ENCODE measurements at regions not wholly inside any gene's neighbourhood (a gene's known extent, or its start where the extent isn't known, plus 50 kb on each side); places are given as distances from the start of the nearest gene placed in this dataset.

- Histone ChIP-seq H3K36me3 (ENCODE audit: control insufficient read depth in 1 of 2, insufficient read depth in 2 of 2, low read length in 2 of 2) (no peaks in the 10 kb centered on the region), H3K4me1 (ENCODE audit: control insufficient read depth in 1 of 2, insufficient read depth in 2 of 2, low read length in 2 of 2) (no peaks in the 10 kb centered on the region), H3K27me3 (ENCODE audit: low read depth, low read length) (no peaks in the 10 kb centered on the region), H3K9me3 (ENCODE audit: control insufficient read depth in 1 of 2, low read length in 2 of 2) (no peaks in the 10 kb centered on the region), H3K27ac (ENCODE audit: low read length) (no peak overlapping the region), H3K4me3 (ENCODE audit: low read depth in 1 of 2, low read length in 2 of 2) (no peak overlapping the region)
These were observed 217.0 kb upstream of the TLE3 start for GRCh38 chr15:70314688-70315087.

GRCh38 chr15:70314018-70314354 lies 216.3 kb upstream of the TLE3 start:
- Histone ChIP-seq H3K4me1 (ENCODE audit: control insufficient read depth in 1 of 2, insufficient read depth in 2 of 2, low read length in 2 of 2) (no peaks in the 10 kb centered on the region), H3K4me3 (ENCODE audit: low read depth in 1 of 2, low read length in 2 of 2) (no peak overlapping the region), H3K27me3 (ENCODE audit: low read depth, low read length) (no peaks in the 10 kb centered on the region), H3K9me3 (ENCODE audit: control insufficient read depth in 1 of 2, low read length in 2 of 2) (no peaks in the 10 kb centered on the region), H3K36me3 (ENCODE audit: control insufficient read depth in 1 of 2, insufficient read depth in 2 of 2, low read length in 2 of 2) (no peaks in the 10 kb centered on the region), H3K27ac (ENCODE audit: low read length) (no peak overlapping the region)

DNA sequence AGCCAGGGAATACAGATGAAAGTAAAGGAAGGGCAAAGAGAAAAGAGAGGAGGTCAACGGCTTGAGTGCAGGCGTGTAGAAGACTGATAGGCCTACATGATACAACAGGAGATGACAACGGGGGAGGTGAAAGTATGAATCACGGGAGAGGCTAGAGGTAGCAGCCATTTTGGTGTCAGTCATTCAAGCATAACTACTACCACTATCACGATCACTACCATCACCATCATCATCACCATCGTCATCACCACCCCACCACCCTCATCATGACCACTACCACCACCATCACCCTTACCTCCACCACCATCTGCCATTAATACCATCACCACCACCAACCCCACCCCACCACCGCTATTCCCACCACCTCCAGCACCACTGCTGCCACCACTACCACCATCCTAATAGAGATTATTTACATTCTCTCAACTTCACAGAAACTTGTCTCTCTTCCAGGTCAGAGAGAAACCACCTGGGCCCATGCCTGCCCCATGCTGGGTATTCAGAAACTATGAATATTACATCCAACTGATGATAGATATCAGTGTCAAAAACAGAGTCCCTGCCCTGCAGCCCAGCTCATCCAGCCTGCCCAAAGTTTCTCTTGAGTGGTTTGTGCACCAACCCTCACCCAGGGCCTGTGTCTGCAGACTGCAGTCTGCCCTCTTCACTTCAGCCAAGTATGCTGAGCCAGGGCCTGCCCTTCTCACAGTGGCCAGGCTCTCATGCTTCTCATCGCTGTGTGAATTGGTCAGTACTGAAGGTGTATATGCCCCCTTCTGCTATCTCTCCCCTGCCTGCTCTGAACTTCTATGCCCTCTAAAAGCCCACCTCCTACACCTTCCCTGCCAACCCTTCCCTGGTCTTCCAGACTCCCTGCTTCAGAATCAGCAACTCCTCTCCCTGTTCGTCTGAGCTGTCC lies 215.6 kb upstream of the TLE3 start:
- no peaks in the 10 kb centered on the region for H3K27me3 ChIP-seq (ENCODE audit: low read depth, low read length)
- H3K27ac ChIP-seq (ENCODE audit: low read length), result no peak overlapping the region

DNA sequence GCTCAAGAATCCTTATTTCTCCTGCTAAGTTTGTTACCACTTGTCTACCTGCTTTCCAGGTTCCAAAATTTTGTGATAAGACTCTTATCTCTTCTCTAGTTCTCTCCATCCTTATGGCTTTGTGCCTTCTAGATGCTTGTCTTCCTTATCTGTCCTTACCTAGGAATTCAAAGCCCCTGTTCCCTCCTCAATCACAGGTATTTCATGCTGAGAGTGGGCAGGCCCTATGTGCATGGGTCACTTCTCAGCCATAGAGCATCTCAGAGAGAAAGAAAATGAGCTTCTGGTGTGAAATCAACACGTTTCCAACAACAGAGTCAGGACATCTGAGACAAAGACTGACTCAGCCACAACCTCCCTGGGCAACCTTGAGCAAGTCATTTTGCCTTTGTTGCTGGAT lies 214.1 kb upstream of the TLE3 start:
- no peaks in the 10 kb centered on the region for H3K9me3 ChIP-seq (ENCODE audit: control insufficient read depth in 1 of 2, low read length in 2 of 2)
- no peaks in the 10 kb centered on the region for H3K27me3 ChIP-seq (ENCODE audit: low read depth, low read length)
- no peak overlapping the region for H3K27ac ChIP-seq (ENCODE audit: low read length)
- no peaks in the 10 kb centered on the region for H3K36me3 ChIP-seq (ENCODE audit: control insufficient read depth in 1 of 2, insufficient read depth in 2 of 2, low read length in 2 of 2)
- H3K4me1 ChIP-seq (ENCODE audit: control insufficient read depth in 1 of 2, insufficient read depth in 2 of 2, low read length in 2 of 2), result no peaks in the 10 kb centered on the region
- no peak overlapping the region for H3K4me3 ChIP-seq (ENCODE audit: low read depth in 1 of 2, low read length in 2 of 2)

More for the DNA sequence above, 215.6 kb upstream of the TLE3 start:
- Histone ChIP-seq H3K4me3 (ENCODE audit: low read depth in 1 of 2, low read length in 2 of 2) (no peak overlapping the region), H3K4me1 (ENCODE audit: control insufficient read depth in 1 of 2, insufficient read depth in 2 of 2, low read length in 2 of 2) (no peaks in the 10 kb centered on the region), H3K36me3 (ENCODE audit: control insufficient read depth in 1 of 2, insufficient read depth in 2 of 2, low read length in 2 of 2) (no peaks in the 10 kb centered on the region), H3K9me3 (ENCODE audit: control insufficient read depth in 1 of 2, low read length in 2 of 2) (no peaks in the 10 kb centered on the region)

- Histone ChIP-seq H3K4me3 (ENCODE audit: low read depth in 1 of 2, low read length in 2 of 2) (no peak overlapping the region), H3K36me3 (ENCODE audit: control insufficient read depth in 1 of 2, insufficient read depth in 2 of 2, low read length in 2 of 2) (no peaks in the 10 kb centered on the region)
These were observed 212.0 kb upstream of the TLE3 start for GRCh38 chr15:70309716-70310115.

DNA sequence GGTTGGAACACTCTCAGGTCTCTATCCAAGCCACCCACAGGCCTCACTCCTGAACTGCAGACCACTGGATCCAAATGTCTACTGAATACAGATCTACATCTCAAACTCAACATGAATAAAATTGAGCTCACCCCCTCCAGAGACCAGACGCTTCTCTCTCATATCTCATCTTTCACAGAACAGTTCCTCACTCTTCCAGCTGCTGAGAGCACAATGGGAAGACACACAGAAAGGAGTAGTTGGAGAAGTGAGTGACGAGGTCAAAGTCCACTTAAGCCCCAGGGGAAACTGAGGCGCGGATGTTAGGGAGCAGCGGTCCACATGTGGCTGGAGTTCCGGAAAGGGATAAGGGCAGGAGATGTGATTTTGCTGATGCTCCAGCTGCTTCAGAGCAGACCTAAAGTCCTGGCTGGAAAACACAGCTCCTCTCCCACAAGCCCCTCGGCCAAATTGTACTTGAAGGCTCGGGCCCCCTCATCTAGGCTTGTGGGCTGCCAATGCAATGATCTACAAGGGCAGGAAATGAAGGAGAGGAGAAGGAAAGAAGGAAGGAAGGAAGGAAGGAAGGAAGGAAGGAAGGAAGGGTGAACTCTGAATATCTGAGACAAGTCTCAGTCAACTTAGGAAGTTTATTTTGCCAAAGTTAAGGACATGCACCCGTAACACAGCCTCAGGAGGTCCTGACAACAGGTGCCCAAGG lies 211.2 kb upstream of the TLE3 start:
- Histone ChIP-seq H3K27me3 (ENCODE audit: low read depth, low read length) (no peaks in the 10 kb centered on the region), H3K36me3 (ENCODE audit: control insufficient read depth in 1 of 2, insufficient read depth in 2 of 2, low read length in 2 of 2) (no peaks in the 10 kb centered on the region), H3K9me3 (ENCODE audit: control insufficient read depth in 1 of 2, low read length in 2 of 2) (peaks cover 0 to 3% of the 10 kb centered on the region in 2 donors), H3K4me3 (ENCODE audit: low read depth in 1 of 2, low read length in 2 of 2) (no peak overlapping the region), H3K4me1 (ENCODE audit: control insufficient read depth in 1 of 2, insufficient read depth in 2 of 2, low read length in 2 of 2) (no peaks in the 10 kb centered on the region), H3K27ac (ENCODE audit: low read length) (no peak overlapping the region)

More at GRCh38 chr15:70309716-70310115, 212.0 kb upstream of the TLE3 start:
- Histone ChIP-seq H3K27ac (ENCODE audit: low read length) (no peak overlapping the region), H3K4me1 (ENCODE audit: control insufficient read depth in 1 of 2, insufficient read depth in 2 of 2, low read length in 2 of 2) (no peaks in the 10 kb centered on the region), H3K27me3 (ENCODE audit: low read depth, low read length) (no peaks in the 10 kb centered on the region), H3K9me3 (ENCODE audit: control insufficient read depth in 1 of 2, low read length in 2 of 2) (peaks cover 0 to 3% of the 10 kb centered on the region in 2 donors)

GRCh38 chr15:70308011-70308734 lies 210.5 kb upstream of the TLE3 start:
- no peaks in the 10 kb centered on the region for H3K27me3 ChIP-seq (ENCODE audit: low read depth, low read length)
- H3K27ac ChIP-seq (ENCODE audit: low read length), result no peak overlapping the region
- H3K4me1 ChIP-seq (ENCODE audit: control insufficient read depth in 1 of 2, insufficient read depth in 2 of 2, low read length in 2 of 2), result no peaks in the 10 kb centered on the region
- H3K4me3 ChIP-seq (ENCODE audit: low read depth in 1 of 2, low read length in 2 of 2), result no peak overlapping the region
- peaks cover 0 to 3% of the 10 kb centered on the region in 2 donors for H3K9me3 ChIP-seq (ENCODE audit: control insufficient read depth in 1 of 2, low read length in 2 of 2)
- no peaks in the 10 kb centered on the region for H3K36me3 ChIP-seq (ENCODE audit: control insufficient read depth in 1 of 2, insufficient read depth in 2 of 2, low read length in 2 of 2)

DNA sequence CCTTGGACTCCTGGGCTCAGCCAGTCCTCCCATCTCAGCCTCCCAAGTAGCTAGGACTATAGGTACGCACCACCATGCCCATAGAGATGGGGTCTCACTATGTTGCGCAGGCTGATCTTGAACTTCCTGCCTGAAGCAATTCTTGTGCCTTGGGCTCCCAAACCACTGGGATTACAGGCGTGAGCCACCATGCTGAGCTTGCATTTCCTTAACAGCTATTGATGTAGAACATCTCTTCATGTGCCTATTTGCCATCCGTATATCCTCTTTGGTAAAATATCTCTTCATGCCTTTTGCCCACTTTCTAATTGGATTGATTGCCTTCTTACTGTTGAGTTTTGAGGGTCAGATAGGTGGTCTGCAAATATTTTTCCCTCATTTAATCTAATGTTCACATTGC lies 208.9 kb upstream of the TLE3 start:
- H3K27ac ChIP-seq (ENCODE audit: low read length), result no peak overlapping the region
- no peak overlapping the region for H3K4me3 ChIP-seq (ENCODE audit: low read depth in 1 of 2, low read length in 2 of 2)
- H3K9me3 ChIP-seq (ENCODE audit: control insufficient read depth in 1 of 2, low read length in 2 of 2), result peaks cover 0 to 6% of the 10 kb centered on the region in 2 donors
- H3K4me1 ChIP-seq (ENCODE audit: control insufficient read depth in 1 of 2, insufficient read depth in 2 of 2, low read length in 2 of 2), result no peaks in the 10 kb centered on the region
- H3K27me3 ChIP-seq (ENCODE audit: low read depth, low read length), result no peaks in the 10 kb centered on the region
- H3K36me3 ChIP-seq (ENCODE audit: control insufficient read depth in 1 of 2, insufficient read depth in 2 of 2, low read length in 2 of 2), result no peaks in the 10 kb centered on the region

- Histone ChIP-seq H3K27ac (ENCODE audit: low read length) (no peak overlapping the region), H3K27me3 (ENCODE audit: low read depth, low read length) (no peaks in the 10 kb centered on the region), H3K9me3 (ENCODE audit: control insufficient read depth in 1 of 2, low read length in 2 of 2) (peaks cover 0 to 6% of the 10 kb centered on the region in 2 donors), H3K36me3 (ENCODE audit: control insufficient read depth in 1 of 2, insufficient read depth in 2 of 2, low read length in 2 of 2) (no peaks in the 10 kb centered on the region), H3K4me3 (ENCODE audit: low read depth in 1 of 2, low read length in 2 of 2) (no peak overlapping the region), H3K4me1 (ENCODE audit: control insufficient read depth in 1 of 2, insufficient read depth in 2 of 2, low read length in 2 of 2) (no peaks in the 10 kb centered on the region)
These were observed 208.4 kb upstream of the TLE3 start for GRCh38 chr15:70306081-70306480.

- H3K9me3 ChIP-seq (ENCODE audit: control insufficient read depth in 1 of 2, low read length in 2 of 2), result peaks cover 0 to 6% of the 10 kb centered on the region in 2 donors
- no peak overlapping the region for H3K4me3 ChIP-seq (ENCODE audit: low read depth in 1 of 2, low read length in 2 of 2)
- H3K36me3 ChIP-seq (ENCODE audit: control insufficient read depth in 1 of 2, insufficient read depth in 2 of 2, low read length in 2 of 2), result no peaks in the 10 kb centered on the region
- no peak overlapping the region for H3K27ac ChIP-seq (ENCODE audit: low read length)
- no peaks in the 10 kb centered on the region for H3K4me1 ChIP-seq (ENCODE audit: control insufficient read depth in 1 of 2, insufficient read depth in 2 of 2, low read length in 2 of 2)
- no peaks in the 10 kb centered on the region for H3K27me3 ChIP-seq (ENCODE audit: low read depth, low read length)
These were observed 206.3 kb upstream of the TLE3 start for GRCh38 chr15:70303981-70304380.

DNA sequence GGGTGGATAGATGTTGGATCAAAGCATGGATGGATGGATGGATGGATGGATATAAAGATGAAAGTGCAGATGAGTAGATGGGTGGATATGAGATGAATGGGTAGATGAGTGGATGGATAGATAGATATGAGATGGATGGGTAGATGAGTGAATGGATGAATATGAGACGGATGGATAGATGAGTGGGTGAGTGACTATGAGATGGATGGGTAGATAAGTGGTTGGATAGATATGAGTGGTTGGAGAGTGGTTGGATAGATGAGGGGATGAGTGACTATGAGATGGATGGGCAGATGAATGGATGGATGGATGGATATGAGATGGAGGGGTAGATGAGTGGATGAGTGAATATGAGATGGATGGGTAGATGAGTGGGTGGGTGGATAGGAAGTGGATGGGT lies 204.6 kb upstream of the TLE3 start:
- Histone ChIP-seq H3K27me3 (ENCODE audit: low read depth, low read length) (no peaks in the 10 kb centered on the region), H3K4me3 (ENCODE audit: low read depth in 1 of 2, low read length in 2 of 2) (no peak overlapping the region), H3K4me1 (ENCODE audit: control insufficient read depth in 1 of 2, insufficient read depth in 2 of 2, low read length in 2 of 2) (no peaks in the 10 kb centered on the region), H3K27ac (ENCODE audit: low read length) (no peak overlapping the region), H3K9me3 (ENCODE audit: control insufficient read depth in 1 of 2, low read length in 2 of 2) (peaks cover 0 to 6% of the 10 kb centered on the region in 2 donors), H3K36me3 (ENCODE audit: control insufficient read depth in 1 of 2, insufficient read depth in 2 of 2, low read length in 2 of 2) (no peaks in the 10 kb centered on the region)

Data from muscle layer of duodenum (tissue), 2 donors.